GM12874 (cell line): ENCODE measurements at regions not wholly inside any gene's neighbourhood (a gene's known extent, or its start where the extent isn't known, plus 50 kb on each side); places are given as distances from the start of the nearest gene placed in this dataset.

ENCODE experiments used
- CTCF ChIP-seq: IDR thresholded peaks from 2 replicates; pipeline ENCODE4 v1.5.1; 2011; ENCODE audit warnings: low read depth, mild to moderate bottlenecking, control low read depth, low read length, moderate library complexity; ENCODE audit not compliant: insufficient read depth

- TF ChIP-seq CTCF = no peak
These were observed 985.2 kb upstream of the ROBO1 start for GRCh38 chr3:80753021-80753420.

- TF ChIP-seq CTCF = no peak
These were observed 982.8 kb upstream of the ROBO1 start for GRCh38 chr3:80750637-80751036.

- no peak for TF ChIP-seq CTCF
These were observed 967.1 kb upstream of the ROBO1 start for GRCh38 chr3:80734920-80735319.

- no peak for TF ChIP-seq CTCF
These were observed 966.7 kb upstream of the ROBO1 start for GRCh38 chr3:80734483-80734882.

GRCh38 chr3:80733522-80734176, 965.9 kb upstream of the ROBO1 start:
- TF ChIP-seq CTCF = no peak

- TF ChIP-seq CTCF = no peak
These were observed 937.5 kb upstream of the ROBO1 start for GRCh38 chr3:80705290-80705689.

- TF ChIP-seq CTCF = no peak
These were observed 933.6 kb upstream of the ROBO1 start for GRCh38 chr3:80701349-80701748.

- no peak for TF ChIP-seq CTCF
These were observed 929.5 kb upstream of the ROBO1 start for GRCh38 chr3:80697291-80697690.
